GM23338 (cell line): ENCODE measurements at regions not wholly inside any gene's neighbourhood (a gene's known extent, or its start where the extent isn't known, plus 50 kb on each side); places are given as distances from the start of the nearest gene placed in this dataset.

ENCODE experiments used
- ATAC-seq: fragments of 200-7000 bp; cut with Tn5 transposase; 3 replicates; pipeline ENCODE4 v1.9.1; 2020
- DNase-seq: peaks from one replicate; pipeline ENCODE4 v3.0.0-alpha.2; 2015; ENCODE audit warnings: low spot score
- H2AFZ ChIP-seq: fragments of 200-600 bp; sonication (generic); 2 replicates; pipeline ENCODE4 v1.8.0; 2016; ENCODE audit warnings: antibody characterized with exemption, mild to moderate bottlenecking, moderate library complexity
- H3F3A ChIP-seq: fragments of 200-600 bp; sonication (generic); replicated peaks from 2 replicates; pipeline ENCODE4 v1.8.0; 2017; ENCODE audit warnings: antibody characterized with exemption, mixed run types, low read depth
- H3K27ac ChIP-seq: fragments of 200-600 bp; sonication (generic); 2 replicates; pipeline ENCODE4 v1.6.1; 2016; ENCODE audit warnings: low read depth
- H3K27me3 ChIP-seq: fragments of 200-600 bp; sonication (generic); 2 replicates; pipeline ENCODE4 v1.8.0; 2016; ENCODE audit warnings: mild to moderate bottlenecking, mixed run types, moderate library complexity; ENCODE audit not compliant: insufficient read depth
- H3K36me3 ChIP-seq: fragments of 200-600 bp; sonication (generic); 2 replicates; pipeline ENCODE4 v1.8.0; 2016; ENCODE audit warnings: mild to moderate bottlenecking; ENCODE audit not compliant: insufficient read depth
- H3K4me1 ChIP-seq: fragments of 200-600 bp; sonication (generic); 2 replicates; pipeline ENCODE4 v1.8.0; 2016; ENCODE audit warnings: mild to moderate bottlenecking, moderate library complexity; ENCODE audit not compliant: insufficient read depth
- H3K4me2 ChIP-seq: fragments of 200-600 bp; sonication (generic); 2 replicates; pipeline ENCODE4 v1.7.1; 2017; ENCODE audit warnings: mixed run types
- H3K4me3 ChIP-seq: fragments of 200-600 bp; sonication (generic); 2 replicates; pipeline ENCODE4 v1.6.1; 2016; ENCODE audit warnings: mixed run types
- H3K79me2 ChIP-seq: fragments of 200-600 bp; sonication (generic); replicated peaks from 2 replicates; pipeline ENCODE4 v1.8.0; 2017; ENCODE audit warnings: mild to moderate bottlenecking; ENCODE audit not compliant: insufficient read depth
- H3K9me2 ChIP-seq: fragments of 200-600 bp; sonication (generic); 2 replicates; pipeline ENCODE4 v1.8.0; 2017; ENCODE audit not compliant: insufficient read depth
- H4K20me1 ChIP-seq: fragments of 200-600 bp; sonication (generic); replicated peaks from 2 replicates; pipeline ENCODE4 v1.8.0; 2017; ENCODE audit warnings: mild to moderate bottlenecking; ENCODE audit not compliant: insufficient read depth
- H3K27ac Mint-ChIP-seq: 2 replicates; pipeline ENCODE4 v1.8.0; 2020; ENCODE audit warnings: inconsistent platforms, mild to moderate bottlenecking, moderate library complexity, mixed read lengths
- H3K27me3 Mint-ChIP-seq: 3 replicates; pipeline ENCODE4 v1.8.0; 2022; ENCODE audit warnings: low read depth, mild to moderate bottlenecking, moderate library complexity, mixed read lengths, inconsistent platforms; ENCODE audit not compliant: insufficient read depth, poor library complexity
- H3K36me3 Mint-ChIP-seq: 3 replicates; pipeline ENCODE4 v1.8.0; 2021; ENCODE audit warnings: low read depth, mild to moderate bottlenecking, inconsistent platforms, moderate library complexity, mixed read lengths
- H3K4me1 Mint-ChIP-seq: 3 replicates; pipeline ENCODE4 v1.8.0; 2020; ENCODE audit warnings: mild to moderate bottlenecking, inconsistent platforms, mixed read lengths
- H3K4me3 Mint-ChIP-seq: 3 replicates; pipeline ENCODE4 v1.8.0; 2021; ENCODE audit warnings: moderate library complexity, mild to moderate bottlenecking, inconsistent platforms, mixed read lengths
- H3K9me3 Mint-ChIP-seq: 3 replicates; pipeline ENCODE4 v1.8.0; 2020; ENCODE audit warnings: moderate library complexity, mild to moderate bottlenecking, inconsistent platforms, mixed read lengths
- CREB1 ChIP-seq: fragments of 250-450 bp; sonication (Bioruptor Pico); IDR thresholded peaks from 2 replicates; pipeline ENCODE4 v1.5.0; 2020; ENCODE audit warnings: low read depth, mild to moderate bottlenecking, moderate library complexity
- CTCF ChIP-seq, 2 experiments: fragments of 200-600 bp in 1 of 2; sonication (generic) in 1 of 2; conservative IDR thresholded peaks; 2 replicates each; pipeline versions ENCODE4 v1.5.1 to v1.6.1; 2016 to 2017; ENCODE audit warnings: antibody characterized with exemption in 2 of 2, low read depth in 2 of 2, mild to moderate bottlenecking in 2 of 2, moderate library complexity in 1 of 2
- ETS1 ChIP-seq: IDR thresholded peaks from 2 replicates; pipeline ENCODE4 v1.6.1; 2016; ENCODE audit warnings: antibody characterized with exemption
- EZH2 ChIP-seq: fragments of 200-600 bp; sonication (generic); IDR thresholded peaks from one replicate; pipeline ENCODE4 v1.8.0; 2017; ENCODE audit warnings: antibody characterized with exemption, mild to moderate bottlenecking, low read depth; ENCODE audit not compliant: unreplicated experiment
- EZH2phosphoT487 ChIP-seq: fragments of 200-600 bp; sonication (generic); IDR thresholded peaks from one replicate; pipeline ENCODE4 v1.8.1; 2018; ENCODE audit warnings: antibody characterized with exemption; ENCODE audit not compliant: unreplicated experiment
- JUNB ChIP-seq: IDR thresholded peaks from one replicate; pipeline ENCODE4 v1.6.1; 2016; ENCODE audit warnings: antibody characterized with exemption; ENCODE audit not compliant: unreplicated experiment
- NANOG ChIP-seq: IDR thresholded peaks from 2 replicates; pipeline ENCODE4 v1.6.1; 2016; ENCODE audit warnings: antibody characterized with exemption, borderline replicate concordance
- POLR2AphosphoS5 ChIP-seq: IDR thresholded peaks from 2 replicates; pipeline ENCODE4 v1.6.1; 2016; ENCODE audit warnings: antibody characterized with exemption, low read depth
- REST ChIP-seq: IDR thresholded peaks from one replicate; pipeline ENCODE4 v1.6.1; 2018; ENCODE audit warnings: antibody characterized with exemption; ENCODE audit not compliant: unreplicated experiment
- ZNF114 ChIP-seq: fragments of 250-450 bp; sonication (Bioruptor Pico); IDR thresholded peaks from 2 replicates; pipeline ENCODE4 v1.5.0; 2020; ENCODE audit warnings: mild to moderate bottlenecking, moderate library complexity
- ZNF331 ChIP-seq: fragments of 250-450 bp; sonication (Bioruptor Pico); IDR thresholded peaks from 2 replicates; pipeline ENCODE4 v1.5.0; 2020; ENCODE audit warnings: low read depth, mild to moderate bottlenecking, moderate library complexity
- ZNF462 ChIP-seq: fragments of 250-450 bp; sonication (Bioruptor Pico); IDR thresholded peaks from 2 replicates; pipeline ENCODE4 v1.5.0; 2020; ENCODE audit warnings: mild to moderate bottlenecking, moderate library complexity

- no peak for TF ChIP-seq ZNF462 (CRISPR knock-in tag)
- no peak for TF ChIP-seq EZH2phosphoT487
- TF ChIP-seq ZNF331 (CRISPR knock-in tag), result no peak
- TF ChIP-seq ZNF114 (CRISPR knock-in tag), result no peak
- TF ChIP-seq CREB1 (CRISPR knock-in tag), result no peak
- TF ChIP-seq ETS1, result no peak
These were observed 163.2 kb downstream of the DCK start (continued) for GRCh38 chr4:71156616-71157015.

- no peak overlapping the region for H3K27ac Mint-ChIP-seq
- Histone ChIP-seq H3K4me3 (no peak overlapping the region), H3K9me2 (no peaks in the 10 kb centered on the region), H3K27ac (no peak overlapping the region), H4K20me1 (no peaks in the 10 kb centered on the region), H2AFZ (no peak overlapping the region), H3K27me3 (no peaks in the 10 kb centered on the region), H3F3A (no peaks in the 10 kb centered on the region), H3K79me2 (no peaks in the 10 kb centered on the region), H3K4me1 (peaks cover 5% of the 10 kb centered on the region; the same call in 1 of the 2 replicates), H3K4me2 (no peak overlapping the region), H3K36me3 (no peaks in the 10 kb centered on the region)
- H3K4me3 Mint-ChIP-seq, result no peak overlapping the region
- no peaks in the 10 kb centered on the region for H3K27me3 Mint-ChIP-seq
- no peaks in the 10 kb centered on the region for H3K36me3 Mint-ChIP-seq
- DNase-seq (no peak), ATAC-seq (no peak)
- H3K4me1 Mint-ChIP-seq, result no peaks in the 10 kb centered on the region
- no peaks in the 10 kb centered on the region for H3K9me3 Mint-ChIP-seq
- TF ChIP-seq POLR2AphosphoS5 (no peak), ZNF331 (CRISPR knock-in tag) (no peak), JUNB (no peak), EZH2phosphoT487 (no peak), ETS1 (no peak), NANOG (no peak), CTCF (conservative IDR thresholded peaks at IDR 0.05; ENCODE audit: low read depth in 2 of 2) (no peak), EZH2 (no peak), REST (no peak)
These were observed 168.9 kb downstream of the DCK start for GRCh38 chr4:71162386-71162785.
